ENCODE measurements at regions not wholly inside any gene's neighbourhood (a gene's known extent, or its start where the extent isn't known, plus 50 kb on each side); places are given as distances from the start of the nearest gene placed in this dataset.

GRCh38 chr4:18297684-18298083 lies 276.1 kb upstream of the LCORL start:
- no peak overlapping the region for H3K4me3 ChIP-seq (ENCODE audit: low read depth in 2 of 2, low read length in 1 of 2)

GRCh38 chr4:18296411-18296810 lies 274.9 kb upstream of the LCORL start:
- H3K9me3 ChIP-seq: no peaks in the 10 kb centered on the region
- H4K20me1 ChIP-seq (ENCODE audit: insufficient read depth): no peaks in the 10 kb centered on the region
- no peak overlapping the region for H3K27ac ChIP-seq (ENCODE audit: low read depth in 2 of 2, low read length in 1 of 2)
- no peaks in the 10 kb centered on the region for H3K36me3 ChIP-seq (replicated peaks in 1 of 2; ENCODE audit: control insufficient read depth in 1 of 2, insufficient read depth in 2 of 2, low read length in 1 of 2)
- POLR2A ChIA-PET: no interaction called here
- no peaks in the 10 kb centered on the region for H3K27me3 ChIP-seq (ENCODE audit: insufficient read depth)
- H3K79me2 ChIP-seq (ENCODE audit: insufficient read depth): no peaks in the 10 kb centered on the region
- H3K9me2 ChIP-seq: peaks cover 3% of the 10 kb centered on the region; the same call in 1 of the 2 replicates
- CTCF ChIA-PET: interaction anchor here (1.0 to 1.3 kb wide), 2 partner anchors 51 to 479 kb away, joined by 3 read pairs; no protein-coding TSS in a partner anchor
- no peak overlapping the region for H2AFZ ChIP-seq (ENCODE audit: low read depth)
- 44% methylated on average over 2 of the region's 2 CpGs for WGBS (ENCODE audit: low lambda C conversion rate)
- no peak for TF ChIP-seq EP300 (IDR thresholded peaks at IDR 0.05; ENCODE audit: borderline replicate concordance in 1 of 2, low read depth in 1 of 2, low read length in 1 of 2)
- TF ChIP-seq CHD2 (IDR thresholded peaks at IDR 0.05; ENCODE audit: low read length, partially characterized antibody): no peak
- no peak for TF ChIP-seq RAD21 (IDR thresholded peaks at IDR 0.05; ENCODE audit: low read length)
- TF ChIP-seq TCF12 (IDR thresholded peaks at IDR 0.05): no peak
- H3F3A ChIP-seq (replicated peaks; ENCODE audit: insufficient read depth): no peaks in the 10 kb centered on the region
- no peak for DNase-seq
- no peaks in the 10 kb centered on the region; a peak in 2 of 4 replicates for H3K4me1 ChIP-seq (ENCODE audit: control insufficient read depth in 1 of 2, insufficient read depth in 2 of 2, low read depth in 1 of 2, low read length in 1 of 2)
- H3K4me2 ChIP-seq: no peak overlapping the region
- no peak overlapping the region for H3K4me3 ChIP-seq (ENCODE audit: low read depth in 2 of 2, low read length in 1 of 2)
- no peak overlapping the region for H3K9ac ChIP-seq

More at GRCh38 chr4:18297684-18298083, 276.1 kb upstream of the LCORL start:
- no peaks in the 10 kb centered on the region for H4K20me1 ChIP-seq (ENCODE audit: insufficient read depth)
- H3K27me3 ChIP-seq (ENCODE audit: insufficient read depth): no peaks in the 10 kb centered on the region
- no peak overlapping the region for H3K27ac ChIP-seq (ENCODE audit: low read depth in 2 of 2, low read length in 1 of 2)
- H3K9me2 ChIP-seq: peaks cover 3% of the 10 kb centered on the region; the same call in 1 of the 2 replicates
- no peak overlapping the region for H2AFZ ChIP-seq (ENCODE audit: low read depth)
- TF ChIP-seq, protein P1, sequence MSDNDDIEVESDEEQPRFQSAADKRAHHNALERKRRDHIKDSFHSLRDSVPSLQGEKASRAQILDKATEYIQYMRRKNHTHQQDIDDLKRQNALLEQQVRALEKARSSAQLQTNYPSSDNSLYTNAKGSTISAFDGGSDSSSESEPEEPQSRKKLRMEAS (IDR thresholded peaks at IDR 0.05; ENCODE audit: low read depth): no peak
- TF ChIP-seq RAD21 (IDR thresholded peaks at IDR 0.05; ENCODE audit: low read length) (no peak), TCF12 (IDR thresholded peaks at IDR 0.05) (no peak), GABPA (IDR thresholded peaks at IDR 0.05; ENCODE audit: low read depth) (no peak)
- no peak for DNase-seq
- no peaks in the 10 kb centered on the region for H3K79me2 ChIP-seq (ENCODE audit: insufficient read depth)
- H3K4me2 ChIP-seq: no peak overlapping the region
- no peaks in the 10 kb centered on the region for H3K9me3 ChIP-seq
- ChIA-PET CTCF (no interaction called here), POLR2A (no interaction called here)
- H3K9ac ChIP-seq: no peak overlapping the region
- no peaks in the 10 kb centered on the region for H3F3A ChIP-seq (replicated peaks; ENCODE audit: insufficient read depth)
- WGBS (ENCODE audit: low lambda C conversion rate): 18% methylated on average over 2 of the region's 2 CpGs
- no peaks in the 10 kb centered on the region; a peak in 2 of 4 replicates for H3K4me1 ChIP-seq (ENCODE audit: control insufficient read depth in 1 of 2, insufficient read depth in 2 of 2, low read depth in 1 of 2, low read length in 1 of 2)
- no peaks in the 10 kb centered on the region for H3K36me3 ChIP-seq (replicated peaks in 1 of 2; ENCODE audit: control insufficient read depth in 1 of 2, insufficient read depth in 2 of 2, low read length in 1 of 2)

GRCh38 chr4:18294846-18295245 lies 273.3 kb upstream of the LCORL start:
- ChIA-PET CTCF (interaction anchor here (1.0 to 1.2 kb wide), 2 partner anchors 71 to 93 kb away, joined by 3 read pairs; no protein-coding TSS in a partner anchor), POLR2A (no interaction called here)
- no peaks in the 10 kb centered on the region for H3K36me3 ChIP-seq (replicated peaks in 1 of 2; ENCODE audit: control insufficient read depth in 1 of 2, insufficient read depth in 2 of 2, low read length in 1 of 2)
- H3K4me2 ChIP-seq: no peak overlapping the region
- TF ChIP-seq FOXM1 (IDR thresholded peaks at IDR 0.05; ENCODE audit: low read depth): no peak
- TF ChIP-seq, protein P2, sequence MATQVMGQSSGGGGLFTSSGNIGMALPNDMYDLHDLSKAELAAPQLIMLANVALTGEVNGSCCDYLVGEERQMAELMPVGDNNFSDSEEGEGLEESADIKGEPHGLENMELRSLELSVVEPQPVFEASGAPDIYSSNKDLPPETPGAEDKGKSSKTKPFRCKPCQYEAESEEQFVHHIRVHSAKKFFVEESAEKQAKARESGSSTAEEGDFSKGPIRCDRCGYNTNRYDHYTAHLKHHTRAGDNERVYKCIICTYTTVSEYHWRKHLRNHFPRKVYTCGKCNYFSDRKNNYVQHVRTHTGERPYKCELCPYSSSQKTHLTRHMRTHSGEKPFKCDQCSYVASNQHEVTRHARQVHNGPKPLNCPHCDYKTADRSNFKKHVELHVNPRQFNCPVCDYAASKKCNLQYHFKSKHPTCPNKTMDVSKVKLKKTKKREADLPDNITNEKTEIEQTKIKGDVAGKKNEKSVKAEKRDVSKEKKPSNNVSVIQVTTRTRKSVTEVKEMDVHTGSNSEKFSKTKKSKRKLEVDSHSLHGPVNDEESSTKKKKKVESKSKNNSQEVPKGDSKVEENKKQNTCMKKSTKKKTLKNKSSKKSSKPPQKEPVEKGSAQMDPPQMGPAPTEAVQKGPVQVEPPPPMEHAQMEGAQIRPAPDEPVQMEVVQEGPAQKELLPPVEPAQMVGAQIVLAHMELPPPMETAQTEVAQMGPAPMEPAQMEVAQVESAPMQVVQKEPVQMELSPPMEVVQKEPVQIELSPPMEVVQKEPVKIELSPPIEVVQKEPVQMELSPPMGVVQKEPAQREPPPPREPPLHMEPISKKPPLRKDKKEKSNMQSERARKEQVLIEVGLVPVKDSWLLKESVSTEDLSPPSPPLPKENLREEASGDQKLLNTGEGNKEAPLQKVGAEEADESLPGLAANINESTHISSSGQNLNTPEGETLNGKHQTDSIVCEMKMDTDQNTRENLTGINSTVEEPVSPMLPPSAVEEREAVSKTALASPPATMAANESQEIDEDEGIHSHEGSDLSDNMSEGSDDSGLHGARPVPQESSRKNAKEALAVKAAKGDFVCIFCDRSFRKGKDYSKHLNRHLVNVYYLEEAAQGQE (IDR thresholded peaks at IDR 0.05; ENCODE audit: low read depth, low read length): no peak
- TF ChIP-seq EP300 (IDR thresholded peaks at IDR 0.05; ENCODE audit: borderline replicate concordance in 1 of 2, low read depth in 1 of 2, low read length in 1 of 2): no peak
- TF ChIP-seq GABPA (IDR thresholded peaks at IDR 0.05; ENCODE audit: low read depth): no peak
- TF ChIP-seq TEAD4 (IDR thresholded peaks at IDR 0.05; ENCODE audit: borderline replicate concordance, insufficient read depth): no peak
- TF ChIP-seq TCF12 (IDR thresholded peaks at IDR 0.05): no peak
- no peak for TF ChIP-seq RFX5 (IDR thresholded peaks at IDR 0.05; ENCODE audit: low read length)
- no peak for TF ChIP-seq FOXJ3 (CRISPR knock-in tag; IDR thresholded peaks at IDR 0.05)
- TF ChIP-seq USF1 (IDR thresholded peaks at IDR 0.05; ENCODE audit: borderline replicate concordance, low read depth): no peak
- TF ChIP-seq IRF3 (IDR thresholded peaks at IDR 0.05; ENCODE audit: low read depth, low read length): no peak
- no peak for TF ChIP-seq GATA2 (CRISPR knock-in tag; IDR thresholded peaks at IDR 0.05)
- TF ChIP-seq, protein P1 (IDR thresholded peaks at IDR 0.05; ENCODE audit: low read depth): no peak
- no peak for TF ChIP-seq EZH2phosphoT487 (IDR thresholded peaks at IDR 0.05; ENCODE audit: borderline replicate concordance, low read depth)
- H2AFZ ChIP-seq (ENCODE audit: low read depth): no peak overlapping the region
- H3F3A ChIP-seq (replicated peaks; ENCODE audit: insufficient read depth): no peaks in the 10 kb centered on the region
- no peak overlapping the region for H3K27ac ChIP-seq (ENCODE audit: low read depth in 2 of 2, low read length in 1 of 2)
- no peaks in the 10 kb centered on the region for H3K79me2 ChIP-seq (ENCODE audit: insufficient read depth)
- H3K4me3 ChIP-seq (ENCODE audit: low read depth in 2 of 2, low read length in 1 of 2): no peak overlapping the region
- whole genome bisulfite sequencing (ENCODE audit: low lambda C conversion rate): 10% methylated on average over 2 of the region's 2 CpGs
- no peaks in the 10 kb centered on the region for H4K20me1 ChIP-seq (ENCODE audit: insufficient read depth)
- peaks cover 3% of the 10 kb centered on the region; the same call in 1 of the 2 replicates for H3K9me2 ChIP-seq
- H3K9ac ChIP-seq: no peak overlapping the region
- H3K4me1 ChIP-seq (ENCODE audit: control insufficient read depth in 1 of 2, insufficient read depth in 2 of 2, low read depth in 1 of 2, low read length in 1 of 2): no peaks in the 10 kb centered on the region; a peak in 2 of 4 replicates
- DNase-seq: no peak
- no peaks in the 10 kb centered on the region for H3K27me3 ChIP-seq (ENCODE audit: insufficient read depth)
- H3K9me3 ChIP-seq: no peaks in the 10 kb centered on the region

Measured in SK-N-SH (cell line).